T-cell (primary cell): ENCODE measurements at regions not wholly inside any gene's neighbourhood (a gene's known extent, or its start where the extent isn't known, plus 50 kb on each side); places are given as distances from the start of the nearest gene placed in this dataset.
"Not testable (repeated sequence)": the region's sequence is repeated elsewhere in the genome, so short reads cannot be mapped to it uniquely, and the experiment has no call there.

Experiments used
- ATAC-seq, 4 experiments: fragments of 200-7000 bp in 3 of 4; fragments of 150-1000 bp in 1 of 4; cut with Tn5 transposase; replicated peaks in 1 of 4; 1 replicate in 3 of 4; 2 replicates in 1 of 4; pipeline ENCODE4 v1.10.0; 2021; ENCODE audit warnings: moderate library complexity in 3 of 4, mild to moderate bottlenecking in 2 of 4, moderate number of reproducible peaks in 1 of 4
- CTCF ChIA-PET, 2 donors: fragments of 300-600 bp; sonication (Branson Sonifier 250); formaldehyde crosslinking; loops; one replicate each; lab custom pipeline; 2022; ENCODE audit warnings: antibody characterized with exemption in 2 of 2; lab: Charles Lee
- POLR2A ChIA-PET, 2 donors: fragments of 300-600 bp; sonication (Branson Sonifier 250); formaldehyde crosslinking; loops; one replicate each; lab custom pipeline; 2022; ENCODE audit warnings: antibody characterized with exemption in 2 of 2; lab: Charles Lee
- DNase-seq, 35 experiments: peaks; one replicate each; pipeline versions ENCODE4 v3.0.0 to v3.0.0-alpha.2; 2013 to 2023
- H3K27ac ChIP-seq: one replicate; pipeline ENCODE4 v1.5.1; 2013; ENCODE audit warnings: low read length
- H3K27me3 ChIP-seq, 2 experiments: replicated peaks in 1 of 2; 1 replicate in 1 of 2; 2 replicates in 1 of 2; pipeline versions ENCODE4 v1.6.1 to v1.7.0; 2013; ENCODE audit warnings: low read length in 1 of 2, mixed read lengths in 1 of 2; ENCODE audit not compliant: control insufficient read depth in 2 of 2, insufficient read depth in 2 of 2; ENCODE audit errors: extremely low read depth in 1 of 2
- H3K36me3 ChIP-seq, 2 donors: 1 replicate in 1 of 2; 2 replicates in 1 of 2; pipeline versions ENCODE4 v1.6.1 to v1.7.0; 2013; ENCODE audit warnings: low read length in 1 of 2; ENCODE audit not compliant: control insufficient read depth in 2 of 2, insufficient read depth in 1 of 2; ENCODE audit errors: extremely low read depth in 1 of 2
- H3K4me1 ChIP-seq, 2 experiments: 1 replicate in 1 of 2; 2 replicates in 1 of 2; pipeline versions ENCODE4 v1.6.1 to v1.7.0; 2013; ENCODE audit warnings: low read length in 2 of 2, mixed read lengths in 1 of 2; ENCODE audit not compliant: insufficient read depth in 2 of 2, control insufficient read depth in 1 of 2; ENCODE audit errors: extremely low read depth in 1 of 2
- H3K4me3 ChIP-seq, 2 donors: 1 replicate in 1 of 2; 2 replicates in 1 of 2; pipeline versions ENCODE4 v1.5.1 to v1.7.0; 2013; ENCODE audit warnings: mild to moderate bottlenecking in 2 of 2, low read length in 1 of 2, moderate library complexity in 1 of 2; ENCODE audit not compliant: control insufficient read depth in 1 of 2; ENCODE audit errors: extremely low read depth in 1 of 2
- H3K9me3 ChIP-seq: 2 replicates; pipeline ENCODE4 v1.7.0; 2013
- H3K27ac Mint-ChIP-seq, 2 donors: one replicate each; pipeline ENCODE4 v1.8.0; 2020 to 2021; ENCODE audit warnings: mild to moderate bottlenecking in 2 of 2, mixed read lengths in 2 of 2
- H3K27me3 Mint-ChIP-seq, 2 donors: one replicate each; pipeline ENCODE4 v1.8.0; 2021 to 2022; ENCODE audit warnings: mixed read lengths in 2 of 2
- H3K36me3 Mint-ChIP-seq: one replicate; pipeline ENCODE4 v1.8.0; 2021; ENCODE audit warnings: mixed read lengths
- H3K4me1 Mint-ChIP-seq, 3 donors: one replicate each; pipeline ENCODE4 v1.8.0; 2020 to 2022; ENCODE audit warnings: mixed read lengths in 3 of 3, mild to moderate bottlenecking in 1 of 3
- H3K4me3 Mint-ChIP-seq, 3 donors: one replicate each; pipeline ENCODE4 v1.8.0; 2020 to 2022; ENCODE audit warnings: mild to moderate bottlenecking in 3 of 3, mixed read lengths in 3 of 3, moderate library complexity in 3 of 3
- H3K9me3 Mint-ChIP-seq, 3 donors: one replicate each; pipeline ENCODE4 v1.8.0; 2020 to 2022; ENCODE audit warnings: mixed read lengths in 3 of 3
- WGBS: methylation state at CpG from one replicate; pipeline ENCODE4 v1.1.5; 2013; ENCODE audit warnings: missing lambda C conversion rate; ENCODE audit not compliant: insufficient coverage; 5-methylcytosine and 5-hydroxymethylcytosine counted together

- H3K27me3 ChIP-seq, ATAC-seq, POLR2A ChIA-PET, H3K36me3 Mint-ChIP-seq, H3K27ac ChIP-seq, H3K4me1 ChIP-seq, H3K4me3 Mint-ChIP-seq, H3K9me3 ChIP-seq, H3K27ac Mint-ChIP-seq, H3K36me3 ChIP-seq, H3K9me3 Mint-ChIP-seq, DNase-seq, H3K4me3 ChIP-seq, H3K4me1 Mint-ChIP-seq, CTCF ChIA-PET: not testable (repeated sequence)
- peaks cover 20 to 26% of the 10 kb centered on the region in 2 donors for H3K27me3 Mint-ChIP-seq
- no CpG with 5 or more reads among the region's 2 CpGs for WGBS
These were observed 159.9 kb upstream of the NR2F2 start for GRCh38 chr15:96170616-96170978.

- H3K4me3 Mint-ChIP-seq = no peak overlapping the region
- Histone ChIP-seq H3K9me3 (no peaks in the 10 kb centered on the region), H3K4me3 (no peak overlapping the region), H3K27me3 (peaks cover 0 to 9% of the 10 kb centered on the region in 2 experiments), H3K36me3 (no peaks in the 10 kb centered on the region), H3K27ac (no peak overlapping the region), H3K4me1 (no peaks in the 10 kb centered on the region)
- no peak overlapping the region for H3K27ac Mint-ChIP-seq
- peaks cover 22 to 24% of the 10 kb centered on the region in 2 donors for H3K27me3 Mint-ChIP-seq
- no peaks in the 10 kb centered on the region for H3K9me3 Mint-ChIP-seq
- H3K4me1 Mint-ChIP-seq = no peaks in the 10 kb centered on the region
- ChIA-PET POLR2A (no interaction called here), CTCF (no interaction called here)
- DNase-seq (no peak), ATAC-seq (no peak)
- 24% methylated on average over 7 of the region's 14 CpGs for WGBS
- no peaks in the 10 kb centered on the region for H3K36me3 Mint-ChIP-seq
These were observed 159.3 kb upstream of the NR2F2 start for GRCh38 chr15:96170979-96171739.

- Histone ChIP-seq H3K9me3 (no peaks in the 10 kb centered on the region), H3K27ac (no peak overlapping the region), H3K27me3 (peaks cover 0 to 9% of the 10 kb centered on the region in 2 experiments), H3K36me3 (no peaks in the 10 kb centered on the region), H3K4me3 (no peak overlapping the region), H3K4me1 (no peaks in the 10 kb centered on the region)
- no peak for ATAC-seq
- no peak for DNase-seq
- ChIA-PET CTCF (no interaction called here), POLR2A (no interaction called here)
- Mint-ChIP-seq H3K27me3 (peaks cover 18% of the 10 kb centered on the region in 2 donors), H3K36me3 (no peaks in the 10 kb centered on the region), H3K9me3 (no peaks in the 10 kb centered on the region), H3K4me1 (no peaks in the 10 kb centered on the region), H3K4me3 (no peak overlapping the region), H3K27ac (no peak overlapping the region)
- WGBS = 52% methylated on average over 2 of the region's 5 CpGs
These were observed 158.6 kb upstream of the NR2F2 start for GRCh38 chr15:96171853-96172296.

- DNase-seq (no peak), ATAC-seq (no peak)
- peaks cover 14% of the 10 kb centered on the region in 2 donors for H3K27me3 Mint-ChIP-seq
- no CpG with 5 or more reads among the region's 6 CpGs for WGBS
- H3K27ac Mint-ChIP-seq = no peak overlapping the region
- H3K36me3 Mint-ChIP-seq = no peaks in the 10 kb centered on the region
- Histone ChIP-seq H3K36me3 (no peaks in the 10 kb centered on the region), H3K27ac (no peak overlapping the region), H3K9me3 (no peaks in the 10 kb centered on the region), H3K27me3 (peaks cover 0 to 9% of the 10 kb centered on the region in 2 experiments), H3K4me1 (no peaks in the 10 kb centered on the region), H3K4me3 (no peak overlapping the region)
- H3K9me3 Mint-ChIP-seq = no peaks in the 10 kb centered on the region
- ChIA-PET CTCF (no interaction called here), POLR2A (no interaction called here)
- no peaks in the 10 kb centered on the region for H3K4me1 Mint-ChIP-seq
- no peak overlapping the region for H3K4me3 Mint-ChIP-seq
These were observed 158.1 kb upstream of the NR2F2 start for GRCh38 chr15:96172417-96172816.

GRCh38 chr15:96176831-96177230 is 153.7 kb upstream of the NR2F2 start:
- Mint-ChIP-seq H3K4me3 (no peak overlapping the region), H3K27me3 (peaks cover 12 to 18% of the 10 kb centered on the region in 2 donors), H3K9me3 (peaks cover 0 to 5% (median 4%) of the 10 kb centered on the region in 3 donors), H3K4me1 (no peaks in the 10 kb centered on the region), H3K36me3 (no peaks in the 10 kb centered on the region), H3K27ac (no peak overlapping the region)
- no peak overlapping the region for H3K4me3 ChIP-seq
- no peak for DNase-seq
- POLR2A ChIA-PET = no interaction called here
- ATAC-seq = no peak
- CTCF ChIA-PET = no interaction called here
- H3K27me3 ChIP-seq = peaks cover 1 to 5% of the 10 kb centered on the region in 2 experiments
- no peak overlapping the region for H3K27ac ChIP-seq
- no peaks in the 10 kb centered on the region for H3K36me3 ChIP-seq
- no peaks in the 10 kb centered on the region for H3K4me1 ChIP-seq
- no peaks in the 10 kb centered on the region for H3K9me3 ChIP-seq
- WGBS = 100% methylated on average over 1 of the region's 4 CpGs

- Mint-ChIP-seq H3K9me3 (peaks cover 0 to 5% (median 4%) of the 10 kb centered on the region in 3 donors), H3K36me3 (no peaks in the 10 kb centered on the region), H3K4me1 (no peaks in the 10 kb centered on the region), H3K27ac (no peak overlapping the region), H3K27me3 (peaks cover 12 to 18% of the 10 kb centered on the region in 2 donors), H3K4me3 (no peak overlapping the region)
- Histone ChIP-seq H3K27me3 (peaks cover 0 to 6% of the 10 kb centered on the region in 2 experiments), H3K4me3 (no peak overlapping the region), H3K36me3 (no peaks in the 10 kb centered on the region), H3K27ac (no peak overlapping the region), H3K4me1 (no peaks in the 10 kb centered on the region), H3K9me3 (no peaks in the 10 kb centered on the region)
- POLR2A ChIA-PET = no interaction called here
- WGBS = no CpG with 5 or more reads among the region's 1 CpG
- CTCF ChIA-PET = no interaction called here
- ATAC-seq (no peak), DNase-seq (no peak)
These were observed 153.2 kb upstream of the NR2F2 start for GRCh38 chr15:96177279-96177678.
